NCI-H146 treated with DMSO at 0.1 percent for 48 hours (cell line): ENCODE measurements at regions not wholly inside any gene's neighbourhood (a gene's known extent, or its start where the extent isn't known, plus 50 kb on each side); places are given as distances from the start of the nearest gene placed in this dataset.
"Not testable (repeated sequence)": the region's sequence is repeated elsewhere in the genome, so short reads cannot be mapped to it uniquely, and the experiment has no call there.

Source experiments
- DNase-seq: peaks from one replicate; lab custom pipeline; 2025; ENCODE audit not compliant: unreplicated experiment; lab: John Stamatoyannopoulos, UW

DNA sequence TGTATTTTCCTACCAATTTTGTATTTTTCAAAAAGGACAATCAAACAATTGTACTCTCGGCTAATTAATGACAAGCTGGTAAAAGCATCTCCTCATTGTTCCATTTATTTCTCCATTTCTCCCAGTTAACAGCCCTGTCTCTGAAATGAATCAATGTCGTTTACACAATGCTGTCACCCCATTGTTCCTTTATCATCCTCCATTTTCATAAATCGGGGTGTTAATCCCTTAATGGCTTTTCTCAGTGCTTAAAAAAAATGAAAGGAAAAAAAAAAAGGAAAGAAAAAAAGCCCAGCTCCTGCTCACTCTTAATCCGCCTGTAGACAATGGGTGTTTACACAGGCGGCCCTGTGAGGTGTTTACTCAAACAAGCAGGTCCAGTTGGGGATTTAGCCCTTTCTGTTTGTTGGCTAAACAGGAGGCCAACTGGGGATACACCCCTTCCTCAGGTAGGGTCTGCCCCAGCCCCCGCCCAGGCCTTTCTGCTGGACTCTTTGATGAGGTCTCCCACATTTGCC, 86.8 kb upstream of the SALL1 start:
- peak; percentile 80 for DNase-seq

DNA sequence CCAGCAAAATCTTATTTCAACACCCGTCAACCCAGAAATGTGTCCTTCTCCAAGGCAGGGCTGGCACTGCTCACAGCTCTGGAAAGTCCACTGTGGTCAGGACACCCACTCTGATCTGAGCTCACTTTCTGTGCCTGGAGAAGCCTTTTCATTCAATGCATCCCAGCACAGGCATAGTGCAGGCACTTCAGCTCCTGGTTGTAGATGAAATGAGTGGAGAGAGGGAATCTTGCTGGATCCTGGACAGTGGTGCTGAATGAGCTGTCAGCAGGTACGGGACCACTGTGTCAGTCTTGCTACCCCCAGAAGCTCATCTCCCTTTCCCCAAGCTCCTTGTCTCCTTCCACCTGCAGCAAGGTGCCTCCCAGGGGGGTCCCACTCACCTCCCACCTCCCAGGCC, 86.1 kb upstream of the SALL1 start:
- DNase-seq = no peak

DNA sequence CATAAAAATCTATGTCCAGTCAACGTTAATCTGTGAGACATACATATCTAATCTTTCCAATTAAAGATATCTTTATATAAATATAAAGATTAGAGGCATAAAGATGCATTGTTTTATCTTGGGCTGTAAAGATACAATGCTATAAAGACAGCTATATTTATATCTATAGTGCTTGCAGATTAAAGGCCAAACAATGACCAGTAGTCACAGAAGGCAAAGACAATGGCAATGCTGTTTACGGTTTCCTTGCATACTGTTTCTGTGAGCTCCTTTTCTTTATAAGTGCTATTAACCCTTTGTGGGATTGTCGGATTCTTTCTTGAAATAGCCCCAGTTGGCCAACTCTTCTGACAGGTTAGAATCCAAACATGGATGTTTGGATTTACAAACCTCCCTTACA, 85.5 kb upstream of the SALL1 start:
- DNase-seq = no peak

DNA sequence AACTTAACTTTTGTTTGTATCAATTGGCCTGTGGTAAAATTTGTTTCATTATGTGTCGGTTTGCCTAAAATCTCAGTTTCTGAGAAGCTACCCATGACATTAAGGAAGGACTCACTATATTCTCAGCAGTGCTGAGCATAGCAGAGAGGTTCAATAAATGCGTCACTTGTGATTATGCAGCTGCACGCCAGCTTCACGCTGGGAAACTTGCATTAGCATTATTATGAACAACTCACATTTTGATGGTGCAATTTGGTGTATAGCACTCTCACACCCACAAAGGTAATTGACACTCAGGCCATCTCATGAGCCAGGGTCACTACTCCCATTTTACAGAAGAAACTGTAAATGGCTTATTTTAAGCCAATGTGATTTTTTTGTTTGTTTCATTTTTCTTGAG, 80.6 kb upstream of the SALL1 start:
- DNase-seq = no peak

DNA sequence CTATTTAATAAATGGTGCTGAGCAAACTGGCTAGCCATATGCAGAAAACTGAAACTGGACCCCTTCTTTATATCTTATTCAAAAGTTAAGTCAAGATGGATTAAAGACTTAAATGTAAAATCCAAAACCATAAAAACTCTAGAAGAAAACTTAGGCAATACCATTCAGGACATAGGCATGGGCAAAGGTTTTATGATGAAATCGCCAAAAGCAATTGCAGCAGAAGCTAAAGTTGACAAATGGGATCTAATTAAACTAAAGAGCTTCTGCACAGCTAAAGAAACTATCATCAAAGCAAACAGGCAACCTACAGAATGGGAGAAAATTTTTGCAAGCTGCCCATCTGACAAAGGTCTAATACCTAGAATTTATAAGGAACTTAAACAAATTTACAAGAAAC, 79.0 kb upstream of the SALL1 start:
- not testable (repeated sequence) for DNase-seq

DNA sequence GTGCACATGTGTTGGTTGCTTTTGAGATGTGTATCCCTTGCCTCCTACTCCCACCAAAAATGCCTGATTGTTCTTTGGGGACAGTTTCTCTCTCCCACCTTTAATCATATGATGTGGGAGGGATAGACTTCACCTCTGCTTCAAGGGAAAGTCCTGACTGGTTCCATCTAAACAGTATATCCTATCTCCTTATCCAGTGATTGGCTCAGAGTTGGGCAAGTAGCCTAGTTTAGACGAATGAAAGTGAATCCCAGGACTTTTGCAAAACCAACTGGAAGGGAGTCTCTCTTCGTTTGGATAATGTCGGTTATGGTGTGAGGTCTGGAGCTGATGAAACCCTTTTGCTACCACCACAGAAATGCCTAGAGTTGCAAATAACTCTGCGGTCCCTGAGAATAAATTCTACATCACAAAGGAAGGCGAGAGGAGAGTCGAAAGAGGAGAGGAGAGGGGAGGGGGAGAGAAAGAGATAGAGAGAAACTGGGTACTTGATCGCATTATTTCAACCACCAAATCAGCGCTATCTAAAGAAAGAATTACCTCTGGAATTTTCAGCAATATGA, 77.1 kb upstream of the SALL1 start:
- DNase-seq = no peak

DNA sequence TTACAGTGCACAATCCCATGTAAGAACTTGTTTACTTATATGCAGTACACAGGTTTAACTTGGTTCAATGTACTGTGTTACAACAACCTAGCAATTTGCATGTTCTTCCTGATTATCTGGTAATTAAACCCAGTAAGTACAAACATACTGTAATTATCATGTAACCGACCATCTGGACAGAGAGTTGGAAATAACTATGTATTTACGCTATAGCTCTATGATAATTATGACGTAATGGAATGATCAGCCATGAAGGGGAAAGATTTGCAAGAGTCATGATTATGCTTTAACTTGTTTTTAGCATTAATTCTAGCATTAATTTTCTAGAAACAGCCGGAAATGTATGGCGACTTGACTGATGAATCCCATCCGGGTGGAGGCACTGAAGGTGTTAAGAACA, 74.8 kb upstream of the SALL1 start:
- DNase-seq = no peak

DNA sequence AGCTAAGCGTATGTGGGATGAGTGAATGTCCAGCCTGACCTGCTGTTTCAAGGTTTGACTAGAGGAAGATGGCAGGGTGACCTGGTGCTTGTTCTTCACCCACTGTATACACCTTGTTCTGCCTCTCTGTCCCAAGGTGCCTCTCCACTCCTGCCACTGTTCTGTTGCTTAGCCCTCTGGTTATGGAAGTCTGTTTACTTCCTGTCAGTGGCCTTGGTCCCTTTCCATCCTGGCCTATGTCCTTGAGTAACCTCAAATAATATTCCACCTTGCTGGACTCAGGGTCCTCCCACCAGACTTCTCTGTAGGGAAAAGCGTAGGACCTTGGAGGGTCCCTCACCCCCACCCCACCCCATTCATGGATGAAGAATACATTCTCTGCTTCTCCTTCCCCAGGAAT, 73.2 kb upstream of the SALL1 start:
- DNase-seq = no peak

DNA sequence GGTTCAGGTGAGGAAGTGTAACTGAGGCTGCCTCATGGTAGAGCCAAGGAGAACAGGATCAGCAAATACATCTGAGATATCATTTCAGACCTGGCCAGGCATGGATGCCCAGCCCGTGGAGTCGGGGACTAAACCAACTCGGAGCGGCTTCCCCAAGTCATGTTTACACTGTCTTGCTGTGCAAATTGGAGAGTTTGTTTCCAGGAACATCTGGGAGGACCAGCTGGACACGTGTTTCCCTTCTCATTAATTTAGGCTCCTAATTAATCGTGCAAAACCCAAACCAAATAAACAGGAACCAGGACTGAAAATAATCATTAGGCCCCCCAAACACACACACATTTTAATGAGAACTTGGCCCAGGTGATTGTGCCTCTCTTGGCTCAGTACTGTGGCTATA, 70.9 kb upstream of the SALL1 start:
- no peak for DNase-seq

DNA sequence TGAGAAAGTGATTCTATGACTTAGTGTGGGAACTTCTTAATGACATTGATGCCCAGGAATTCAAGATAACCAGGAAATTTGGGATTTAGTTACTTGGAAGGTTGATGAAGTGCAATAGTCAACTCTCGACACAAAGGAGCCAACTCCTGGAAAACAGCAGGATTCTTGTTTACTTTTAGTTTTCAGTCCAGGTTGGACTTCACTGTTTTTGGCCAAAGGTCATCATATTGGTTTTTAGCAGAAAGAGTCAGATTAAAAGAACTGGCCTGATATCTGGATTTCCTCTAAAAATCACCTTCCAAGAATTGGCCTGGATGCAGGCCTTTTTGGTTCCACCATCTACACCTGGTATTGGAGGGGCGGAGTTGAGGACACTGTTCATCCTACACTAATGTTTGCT, 60.1 kb upstream of the SALL1 start:
- DNase-seq = no peak

DNA sequence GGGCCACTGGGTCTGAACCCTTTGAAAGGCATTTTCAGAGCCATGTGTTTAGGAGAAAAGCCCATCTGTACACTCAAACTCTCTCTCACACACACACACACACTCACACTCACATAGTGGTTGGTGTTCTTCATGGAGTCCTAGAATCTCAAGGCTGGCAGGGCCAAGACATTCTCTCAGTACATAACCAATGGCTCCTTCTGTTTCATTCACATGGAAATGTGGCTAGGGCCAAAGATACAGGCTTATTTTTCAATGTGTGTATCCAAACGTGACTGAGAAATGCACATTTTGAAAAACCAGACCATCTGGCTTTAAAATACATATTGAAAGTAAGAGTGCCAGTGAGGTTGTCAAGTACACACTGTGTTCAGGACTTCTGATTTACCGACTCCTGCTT, 59.0 kb upstream of the SALL1 start:
- DNase-seq = no peak

DNA sequence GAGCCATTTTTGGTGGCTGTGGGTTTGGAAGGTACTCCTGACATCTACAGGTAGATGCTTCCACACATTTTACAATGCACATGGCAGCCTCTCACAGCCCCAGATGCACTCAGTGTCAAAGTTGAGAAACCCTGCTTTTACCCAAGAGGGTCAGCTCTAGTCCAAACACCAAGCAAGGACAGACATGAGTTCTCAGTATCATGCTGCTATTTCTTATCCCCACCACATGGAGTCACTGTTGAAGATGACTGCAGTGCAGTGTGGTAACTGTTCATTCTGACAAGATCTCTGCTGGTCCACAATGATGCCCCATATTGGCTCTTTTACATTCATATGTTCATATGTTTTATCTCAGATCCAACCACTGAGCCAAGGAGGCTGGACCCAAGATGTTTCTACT, 50.5 kb upstream of the SALL1 start:
- DNase-seq = no peak
